Dendritic cell treated with granulocyte-macrophage colony-stimulating factor and Interleukin-4, amounts not matched to agents 40 ng/mL and 50 ng/mL, for 4 days (primary cell): ENCODE measurements at regions not wholly inside any gene's neighbourhood (a gene's known extent, or its start where the extent isn't known, plus 50 kb on each side); places are given as distances from the start of the nearest gene placed in this dataset.
"Not testable (repeated sequence)": the region's sequence is repeated elsewhere in the genome, so short reads cannot be mapped to it uniquely, and the experiment has no call there.

Experiments
- H3K27ac Mint-ChIP-seq: one replicate; pipeline ENCODE4 v1.8.0; 2022; ENCODE audit warnings: mild to moderate bottlenecking, mixed read lengths
- H3K27me3 Mint-ChIP-seq: one replicate; pipeline ENCODE4 v1.8.0; 2022; ENCODE audit warnings: mild to moderate bottlenecking, mixed read lengths
- H3K36me3 Mint-ChIP-seq: one replicate; pipeline ENCODE4 v1.8.0; 2022; ENCODE audit warnings: low read depth, mixed read lengths
- H3K4me1 Mint-ChIP-seq: one replicate; pipeline ENCODE4 v1.8.0; 2022; ENCODE audit warnings: low read depth, mixed read lengths
- H3K4me3 Mint-ChIP-seq: one replicate; pipeline ENCODE4 v1.8.0; 2022; ENCODE audit warnings: mild to moderate bottlenecking, moderate library complexity, mixed read lengths
- H3K9me3 Mint-ChIP-seq: one replicate; pipeline ENCODE4 v1.8.0; 2022; ENCODE audit warnings: mixed read lengths
- intact Hi-C: fragments of 100-400 bp; cut with micrococcal nuclease; formaldehyde crosslinking; loops from one replicate; pipeline ENCODE4 v1.15.0; 2022

- H3K4me3 Mint-ChIP-seq: no peak overlapping the region
Measured at GRCh38 chr2:184413671-184414229, 184.6 kb upstream of the ZNF804A start.

GRCh38 chr2:184416146-184416913, 182.0 kb upstream of the ZNF804A start:
- Mint-ChIP-seq H3K27me3 (no peaks in the 10 kb centered on the region), H3K9me3 (no peaks in the 10 kb centered on the region), H3K36me3 (no peaks in the 10 kb centered on the region), H3K4me1 (no peaks in the 10 kb centered on the region), H3K27ac (no peak overlapping the region), H3K4me3 (no peak overlapping the region)
- intact Hi-C loops: no loop called here

More at GRCh38 chr2:184413671-184414229, 184.6 kb upstream of the ZNF804A start:
- intact Hi-C loops: no loop called here
- Mint-ChIP-seq H3K36me3 (no peaks in the 10 kb centered on the region), H3K4me1 (no peaks in the 10 kb centered on the region), H3K27me3 (no peaks in the 10 kb centered on the region), H3K27ac (no peak overlapping the region), H3K9me3 (no peaks in the 10 kb centered on the region)

GRCh38 chr2:184419744-184420143, 178.6 kb upstream of the ZNF804A start:
- no peaks in the 10 kb centered on the region for H3K27me3 Mint-ChIP-seq
- intact Hi-C loops: no loop called here

GRCh38 chr2:184421456-184421855, 176.9 kb upstream of the ZNF804A start:
- H3K27me3 Mint-ChIP-seq, H3K4me3 Mint-ChIP-seq, H3K36me3 Mint-ChIP-seq, H3K27ac Mint-ChIP-seq, H3K9me3 Mint-ChIP-seq, H3K4me1 Mint-ChIP-seq, intact Hi-C loops: not testable (repeated sequence)

More at GRCh38 chr2:184419744-184420143, 178.6 kb upstream of the ZNF804A start:
- Mint-ChIP-seq H3K4me3 (no peak overlapping the region), H3K4me1 (no peaks in the 10 kb centered on the region), H3K27ac (no peak overlapping the region), H3K36me3 (no peaks in the 10 kb centered on the region), H3K9me3 (no peaks in the 10 kb centered on the region)

GRCh38 chr2:184425083-184425482, 173.2 kb upstream of the ZNF804A start:
- intact Hi-C loops: no loop called here
- Mint-ChIP-seq H3K4me3 (no peak overlapping the region), H3K9me3 (no peaks in the 10 kb centered on the region), H3K27ac (no peak overlapping the region), H3K4me1 (no peaks in the 10 kb centered on the region), H3K36me3 (no peaks in the 10 kb centered on the region), H3K27me3 (no peaks in the 10 kb centered on the region)

- H3K4me3 Mint-ChIP-seq: no peak overlapping the region
- H3K27ac Mint-ChIP-seq: no peak overlapping the region
- intact Hi-C loops: no loop called here
- H3K36me3 Mint-ChIP-seq: no peaks in the 10 kb centered on the region
- no peaks in the 10 kb centered on the region for H3K4me1 Mint-ChIP-seq
- no peaks in the 10 kb centered on the region for H3K27me3 Mint-ChIP-seq
- H3K9me3 Mint-ChIP-seq: no peaks in the 10 kb centered on the region
Measured at GRCh38 chr2:184444217-184444616, 154.1 kb upstream of the ZNF804A start.

- no peak overlapping the region for H3K27ac Mint-ChIP-seq
- no peaks in the 10 kb centered on the region for H3K36me3 Mint-ChIP-seq
- no peak overlapping the region for H3K4me3 Mint-ChIP-seq
- H3K9me3 Mint-ChIP-seq: no peaks in the 10 kb centered on the region
- H3K4me1 Mint-ChIP-seq: no peaks in the 10 kb centered on the region
- no peaks in the 10 kb centered on the region for H3K27me3 Mint-ChIP-seq
- intact Hi-C loops: no loop called here
Measured at GRCh38 chr2:184444623-184445223, 153.6 kb upstream of the ZNF804A start.

- Mint-ChIP-seq H3K9me3 (no peaks in the 10 kb centered on the region), H3K27ac (no peak overlapping the region), H3K36me3 (no peaks in the 10 kb centered on the region), H3K4me1 (no peaks in the 10 kb centered on the region), H3K27me3 (no peaks in the 10 kb centered on the region), H3K4me3 (no peak overlapping the region)
- intact Hi-C loops: no loop called here
Measured at GRCh38 chr2:184449760-184450159, 148.6 kb upstream of the ZNF804A start.

GRCh38 chr2:184452907-184453306, 145.4 kb upstream of the ZNF804A start:
- Mint-ChIP-seq H3K36me3 (no peaks in the 10 kb centered on the region), H3K4me3 (no peak overlapping the region), H3K4me1 (no peaks in the 10 kb centered on the region), H3K9me3 (no peaks in the 10 kb centered on the region), H3K27me3 (no peaks in the 10 kb centered on the region), H3K27ac (no peak overlapping the region)
- intact Hi-C loops: no loop called here

GRCh38 chr2:184455624-184456023, 142.7 kb upstream of the ZNF804A start:
- Mint-ChIP-seq H3K4me1 (no peaks in the 10 kb centered on the region), H3K27me3 (no peaks in the 10 kb centered on the region), H3K9me3 (no peaks in the 10 kb centered on the region), H3K36me3 (no peaks in the 10 kb centered on the region), H3K27ac (no peak overlapping the region), H3K4me3 (no peak overlapping the region)
- intact Hi-C loops: no loop called here

- H3K9me3 Mint-ChIP-seq, H3K27ac Mint-ChIP-seq, H3K36me3 Mint-ChIP-seq, H3K4me1 Mint-ChIP-seq, intact Hi-C loops, H3K27me3 Mint-ChIP-seq, H3K4me3 Mint-ChIP-seq: not testable (repeated sequence)
Measured at GRCh38 chr2:184456693-184457092, 141.6 kb upstream of the ZNF804A start.

- intact Hi-C loops: no loop called here
- Mint-ChIP-seq H3K27ac (no peak overlapping the region), H3K4me3 (no peak overlapping the region), H3K9me3 (no peaks in the 10 kb centered on the region), H3K4me1 (no peaks in the 10 kb centered on the region), H3K27me3 (peaks cover 5% of the 10 kb centered on the region), H3K36me3 (no peaks in the 10 kb centered on the region)
Measured at GRCh38 chr2:184463102-184463865, 135.0 kb upstream of the ZNF804A start.

GRCh38 chr2:184463866-184464248, 134.5 kb upstream of the ZNF804A start:
- no peaks in the 10 kb centered on the region for H3K4me1 Mint-ChIP-seq
- H3K27me3 Mint-ChIP-seq: peaks cover 5% of the 10 kb centered on the region
- H3K4me3 Mint-ChIP-seq: no peak overlapping the region
- H3K27ac Mint-ChIP-seq: no peak overlapping the region
- intact Hi-C loops: no loop called here
- H3K9me3 Mint-ChIP-seq: no peaks in the 10 kb centered on the region
- H3K36me3 Mint-ChIP-seq: no peaks in the 10 kb centered on the region

- no peak overlapping the region for H3K27ac Mint-ChIP-seq
- intact Hi-C loops: no loop called here
- no peaks in the 10 kb centered on the region for H3K4me1 Mint-ChIP-seq
- H3K27me3 Mint-ChIP-seq: peaks cover 7% of the 10 kb centered on the region
- H3K9me3 Mint-ChIP-seq: no peaks in the 10 kb centered on the region
- no peaks in the 10 kb centered on the region for H3K36me3 Mint-ChIP-seq
- H3K4me3 Mint-ChIP-seq: no peak overlapping the region
Measured at GRCh38 chr2:184468826-184469225, 129.5 kb upstream of the ZNF804A start.
